ENCODE measurements at regions not wholly inside any gene's neighbourhood (a gene's known extent, or its start where the extent isn't known, plus 50 kb on each side); places are given as distances from the start of the nearest gene placed in this dataset.

DNA sequence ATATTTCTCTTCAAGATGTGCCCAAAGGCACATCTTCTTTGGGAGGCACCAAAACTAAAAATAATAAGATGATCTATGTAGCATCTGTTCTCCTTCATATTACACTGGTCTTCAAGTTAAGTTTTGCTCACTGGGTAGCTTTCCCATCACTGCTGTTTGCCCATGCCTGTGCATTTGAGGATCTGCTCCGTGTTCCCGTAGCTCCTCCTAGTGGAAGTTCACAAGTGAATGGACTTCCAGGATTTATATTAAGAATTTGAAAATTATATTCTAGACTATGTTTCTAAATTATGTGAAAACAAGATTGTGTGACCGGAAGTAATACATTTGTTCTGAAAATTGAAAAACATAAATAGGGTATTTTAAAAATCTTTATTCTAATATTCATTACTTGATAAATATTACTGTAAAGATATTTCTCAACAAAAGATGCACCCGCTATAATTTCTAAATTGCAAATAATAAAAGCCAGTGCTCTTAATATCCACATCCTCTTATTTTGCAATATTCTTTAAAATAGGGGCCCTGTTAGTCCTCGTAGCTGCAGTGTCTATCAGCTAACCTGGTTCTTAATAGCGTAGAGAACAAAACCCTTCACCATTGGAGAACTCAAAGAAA, 147.7 kb downstream of the RBM46 start:
- TF ChIP-seq, protein P1, sequence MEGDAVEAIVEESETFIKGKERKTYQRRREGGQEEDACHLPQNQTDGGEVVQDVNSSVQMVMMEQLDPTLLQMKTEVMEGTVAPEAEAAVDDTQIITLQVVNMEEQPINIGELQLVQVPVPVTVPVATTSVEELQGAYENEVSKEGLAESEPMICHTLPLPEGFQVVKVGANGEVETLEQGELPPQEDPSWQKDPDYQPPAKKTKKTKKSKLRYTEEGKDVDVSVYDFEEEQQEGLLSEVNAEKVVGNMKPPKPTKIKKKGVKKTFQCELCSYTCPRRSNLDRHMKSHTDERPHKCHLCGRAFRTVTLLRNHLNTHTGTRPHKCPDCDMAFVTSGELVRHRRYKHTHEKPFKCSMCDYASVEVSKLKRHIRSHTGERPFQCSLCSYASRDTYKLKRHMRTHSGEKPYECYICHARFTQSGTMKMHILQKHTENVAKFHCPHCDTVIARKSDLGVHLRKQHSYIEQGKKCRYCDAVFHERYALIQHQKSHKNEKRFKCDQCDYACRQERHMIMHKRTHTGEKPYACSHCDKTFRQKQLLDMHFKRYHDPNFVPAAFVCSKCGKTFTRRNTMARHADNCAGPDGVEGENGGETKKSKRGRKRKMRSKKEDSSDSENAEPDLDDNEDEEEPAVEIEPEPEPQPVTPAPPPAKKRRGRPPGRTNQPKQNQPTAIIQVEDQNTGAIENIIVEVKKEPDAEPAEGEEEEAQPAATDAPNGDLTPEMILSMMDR (IDR thresholded peaks at IDR 0.05; ENCODE audit: unreplicated experiment): peak; percentile 68
- no peak overlapping the region for H3K27ac Mint-ChIP-seq
- peaks cover 19% of the 10 kb centered on the region for H3K9me3 Mint-ChIP-seq (ENCODE audit: low read depth)
- H3K4me1 Mint-ChIP-seq (ENCODE audit: low read depth): no peaks in the 10 kb centered on the region
- no peak overlapping the region for H3K4me3 Mint-ChIP-seq (ENCODE audit: low read depth)
- no peak for DNase-seq (ENCODE audit: low spot score, unreplicated experiment)
- peaks cover 2% of the 10 kb centered on the region for H3K36me3 Mint-ChIP-seq (ENCODE audit: insufficient read depth)
- H3K27me3 Mint-ChIP-seq: no peaks in the 10 kb centered on the region

DNA sequence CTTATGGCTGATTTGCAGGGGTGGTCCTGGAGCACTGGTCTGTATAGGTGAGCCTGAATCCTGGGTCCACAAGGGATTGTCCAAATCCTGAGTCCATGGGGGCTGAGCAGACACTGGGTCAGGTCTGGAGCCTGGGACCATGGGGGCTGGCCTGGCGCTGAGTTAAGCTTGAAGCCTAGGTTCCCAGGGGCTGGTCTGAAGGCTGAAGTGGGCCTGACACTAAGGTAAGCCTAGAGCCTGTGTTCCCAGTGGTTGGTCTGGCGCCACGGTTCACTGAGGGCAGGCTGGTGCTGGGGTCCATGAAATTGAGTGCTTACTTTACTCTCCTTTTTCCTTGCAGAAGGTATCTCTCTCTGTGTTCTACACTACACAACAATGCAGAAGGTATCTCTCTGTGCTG, 155.8 kb downstream of the RBM46 start:
- Mint-ChIP-seq H3K4me1 (ENCODE audit: low read depth) (peaks cover 2% of the 10 kb centered on the region), H3K36me3 (ENCODE audit: insufficient read depth) (peaks cover 3% of the 10 kb centered on the region), H3K27me3 (peaks cover 8% of the 10 kb centered on the region), H3K4me3 (ENCODE audit: low read depth) (no peak overlapping the region), H3K27ac (no peak overlapping the region), H3K9me3 (ENCODE audit: low read depth) (peaks cover 20% of the 10 kb centered on the region)
- TF ChIP-seq, protein P1 (IDR thresholded peaks at IDR 0.05; ENCODE audit: unreplicated experiment): no peak
- no peak for DNase-seq (ENCODE audit: low spot score, unreplicated experiment)

DNA sequence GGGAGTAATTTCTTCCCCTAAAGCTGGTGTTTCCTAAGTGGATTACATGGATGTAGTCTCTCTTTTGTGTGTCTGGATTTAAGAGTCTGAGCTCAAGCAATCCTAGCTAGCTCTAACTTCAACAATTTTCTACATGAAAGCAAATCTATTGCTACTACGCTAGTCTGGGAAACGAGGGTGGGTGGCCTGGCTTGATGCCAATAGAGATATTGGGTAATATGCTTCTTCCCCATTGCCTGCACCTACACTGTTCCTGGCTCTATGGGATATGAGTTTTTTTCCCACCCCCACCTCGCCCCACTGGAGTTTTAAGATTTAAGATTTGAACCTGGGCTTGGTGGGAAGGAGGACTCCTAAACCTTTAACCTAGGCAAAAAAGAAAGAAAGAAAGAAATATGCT, 158.8 kb downstream of the RBM46 start:
- H3K4me1 Mint-ChIP-seq (ENCODE audit: low read depth): peaks cover 2% of the 10 kb centered on the region
- H3K27ac Mint-ChIP-seq: no peak overlapping the region
- H3K27me3 Mint-ChIP-seq: peaks cover 8% of the 10 kb centered on the region
- no peak for DNase-seq (ENCODE audit: low spot score, unreplicated experiment)
- H3K9me3 Mint-ChIP-seq (ENCODE audit: low read depth): peaks cover 7% of the 10 kb centered on the region
- TF ChIP-seq, protein P1 (IDR thresholded peaks at IDR 0.05; ENCODE audit: unreplicated experiment): no peak
- no peak overlapping the region for H3K4me3 Mint-ChIP-seq (ENCODE audit: low read depth)
- H3K36me3 Mint-ChIP-seq (ENCODE audit: insufficient read depth): peaks cover 1% of the 10 kb centered on the region

DNA sequence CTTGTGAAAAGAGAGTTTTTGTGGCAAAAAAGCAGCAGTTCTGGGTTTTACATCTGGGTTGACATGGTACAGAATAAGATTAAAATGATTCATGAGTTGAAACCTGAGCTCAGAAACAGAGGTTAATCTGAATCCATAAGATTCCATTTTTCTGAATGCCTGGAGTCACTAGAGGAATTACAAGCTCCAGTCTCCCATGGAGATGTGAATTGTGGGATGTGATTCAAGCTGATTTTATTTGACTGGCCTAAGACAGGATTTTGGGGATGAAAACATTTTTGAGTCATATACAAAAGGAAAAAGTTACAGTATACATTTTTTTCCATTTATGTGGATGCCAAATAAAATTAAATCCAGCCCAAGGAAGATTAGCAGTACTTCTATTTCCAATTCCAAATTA, 161.1 kb downstream of the RBM46 start:
- Mint-ChIP-seq H3K36me3 (ENCODE audit: insufficient read depth) (no peaks in the 10 kb centered on the region), H3K4me1 (ENCODE audit: low read depth) (peaks cover 4% of the 10 kb centered on the region), H3K27ac (no peak overlapping the region), H3K9me3 (ENCODE audit: low read depth) (no peaks in the 10 kb centered on the region), H3K27me3 (peaks cover 8% of the 10 kb centered on the region), H3K4me3 (ENCODE audit: low read depth) (no peak overlapping the region)
- TF ChIP-seq, protein P1 (IDR thresholded peaks at IDR 0.05; ENCODE audit: unreplicated experiment): no peak
- no peak for DNase-seq (ENCODE audit: low spot score, unreplicated experiment)

DNA sequence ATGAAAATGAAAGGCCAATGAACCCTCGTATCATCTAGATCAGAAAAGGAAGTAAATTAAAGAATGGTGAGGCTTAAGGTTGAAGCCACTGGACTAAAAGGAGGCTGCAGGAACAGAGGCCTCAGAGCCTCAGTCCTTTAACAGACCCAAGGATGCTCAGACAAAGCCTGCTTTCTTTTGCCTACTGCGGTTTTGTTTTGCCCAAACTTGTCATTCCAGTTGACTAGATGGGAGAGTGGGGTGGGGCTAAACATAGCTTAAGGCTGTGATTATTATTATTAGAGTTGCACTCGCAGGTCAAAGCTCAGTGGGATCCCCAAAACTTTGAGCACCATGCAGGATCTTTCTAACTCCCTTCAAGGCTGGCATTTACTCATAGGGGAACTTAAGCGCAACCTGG, 163.9 kb downstream of the RBM46 start:
- no peak overlapping the region for H3K27ac Mint-ChIP-seq
- peaks cover 2% of the 10 kb centered on the region for H3K9me3 Mint-ChIP-seq (ENCODE audit: low read depth)
- H3K4me3 Mint-ChIP-seq (ENCODE audit: low read depth): no peak overlapping the region
- no peaks in the 10 kb centered on the region for H3K36me3 Mint-ChIP-seq (ENCODE audit: insufficient read depth)
- TF ChIP-seq, protein P1 (IDR thresholded peaks at IDR 0.05; ENCODE audit: unreplicated experiment): no peak
- no peak for DNase-seq (ENCODE audit: low spot score, unreplicated experiment)
- H3K27me3 Mint-ChIP-seq: peaks cover 5% of the 10 kb centered on the region
- H3K4me1 Mint-ChIP-seq (ENCODE audit: low read depth): peaks cover 2% of the 10 kb centered on the region

Measured in progenitor cell of endocrine pancreas (in vitro differentiated cells).